GM19467 (cell line): ENCODE measurements at regions not wholly inside any gene's neighbourhood (a gene's known extent, or its start where the extent isn't known, plus 50 kb on each side); places are given as distances from the start of the nearest gene placed in this dataset.
"Not testable (repeated sequence)": the region's sequence is repeated elsewhere in the genome, so short reads cannot be mapped to it uniquely, and the experiment has no call there.

ENCODE experiments used
- ATAC-seq: cut with Tn5 transposase; IDR thresholded peaks from one replicate; pipeline ENCODE4 v1.9.1; 2021; ENCODE audit warnings: mild to moderate bottlenecking, moderate library complexity; ENCODE audit not compliant: unreplicated experiment

DNA sequence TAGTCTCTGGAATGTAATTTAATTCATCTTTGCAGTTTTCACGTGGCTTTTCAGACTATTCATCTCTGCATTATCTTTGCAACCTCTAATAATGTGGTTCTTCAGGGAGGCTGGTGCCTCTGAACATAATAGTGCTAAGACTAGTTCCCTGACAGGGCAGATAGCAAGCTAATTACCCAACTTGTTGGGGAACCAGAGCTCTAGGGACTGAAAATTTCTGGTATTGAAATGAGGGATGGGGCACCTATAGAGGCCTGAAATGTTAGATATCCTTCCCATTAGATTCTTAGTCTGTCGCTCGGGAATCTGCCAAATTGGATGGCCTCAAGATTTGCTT, 693.6 kb upstream of the MAP3K7 start:
- no peak for ATAC-seq

DNA sequence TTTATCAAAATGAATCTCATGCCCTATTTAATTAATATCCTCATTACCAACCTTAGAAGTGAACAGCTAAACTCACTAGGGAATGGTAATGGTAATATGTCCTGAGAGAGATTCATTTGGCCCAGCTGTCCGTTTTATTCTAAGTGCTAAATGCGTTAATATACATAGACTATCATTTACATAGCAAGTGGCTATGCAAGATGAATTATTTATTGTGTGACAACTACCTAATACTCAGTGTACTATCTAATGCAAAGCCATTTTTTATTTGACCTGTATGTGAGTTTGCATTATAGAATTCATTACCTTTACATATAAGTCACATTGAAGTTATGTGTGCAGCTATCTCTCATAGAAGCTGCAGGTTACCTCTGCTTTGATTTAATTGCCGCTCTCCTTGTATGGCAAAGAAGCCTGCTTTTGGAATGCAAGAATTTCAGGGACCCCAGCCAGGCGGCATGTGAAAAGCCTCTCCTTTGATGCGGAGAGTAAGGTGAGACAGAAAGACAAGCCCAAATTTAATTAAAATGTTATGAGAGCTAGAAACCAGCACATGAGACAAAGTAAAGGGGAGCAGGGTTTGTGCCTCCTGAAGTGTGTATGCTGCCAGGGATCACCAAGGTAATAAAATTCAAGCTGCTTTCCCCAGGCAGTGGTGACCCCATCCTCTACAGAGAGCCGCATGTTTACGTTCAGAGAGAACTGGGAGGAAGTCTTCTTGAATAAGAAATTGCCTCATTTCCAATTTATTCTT, 693.0 kb upstream of the MAP3K7 start:
- ATAC-seq = no peak

DNA sequence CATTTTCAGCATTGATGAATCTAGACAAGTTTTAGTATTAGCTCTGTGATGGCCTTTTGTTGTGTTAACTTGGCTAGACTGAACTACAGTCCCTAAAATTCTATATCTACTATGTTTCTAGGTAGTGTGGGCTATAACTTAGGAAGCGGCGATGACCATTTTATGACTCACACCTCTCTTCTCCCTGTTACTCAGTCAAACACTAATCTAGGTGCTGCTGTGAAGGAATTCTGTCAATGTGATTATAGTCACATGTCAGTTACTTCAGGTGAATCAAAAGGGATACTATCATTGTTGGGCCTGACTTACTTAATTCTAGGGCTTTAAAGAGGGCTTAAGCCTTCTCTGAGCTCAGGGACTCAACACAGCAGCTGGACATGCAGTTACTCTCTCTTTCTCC, 691.5 kb upstream of the MAP3K7 start:
- ATAC-seq = no peak

DNA sequence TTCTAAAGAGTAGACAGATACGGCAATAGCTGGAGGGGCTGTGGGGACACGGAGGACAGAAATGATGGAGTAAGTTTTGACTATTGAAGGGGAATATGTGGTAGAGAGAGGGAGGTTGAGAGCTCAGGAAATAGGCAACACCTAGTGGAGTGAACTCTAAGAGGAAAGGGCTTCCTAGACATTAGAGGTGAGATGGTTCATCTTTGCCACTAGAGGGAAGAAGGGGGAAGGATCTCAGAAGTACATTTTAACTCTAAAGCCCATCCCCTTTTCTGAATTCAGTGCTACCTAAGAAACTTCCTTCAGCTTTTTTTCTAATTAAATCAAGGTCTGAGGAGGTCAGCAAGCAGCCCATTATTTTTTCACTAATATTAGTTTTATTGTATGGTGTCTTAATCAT, 689.4 kb upstream of the MAP3K7 start:
- peak; percentile 58 for ATAC-seq

DNA sequence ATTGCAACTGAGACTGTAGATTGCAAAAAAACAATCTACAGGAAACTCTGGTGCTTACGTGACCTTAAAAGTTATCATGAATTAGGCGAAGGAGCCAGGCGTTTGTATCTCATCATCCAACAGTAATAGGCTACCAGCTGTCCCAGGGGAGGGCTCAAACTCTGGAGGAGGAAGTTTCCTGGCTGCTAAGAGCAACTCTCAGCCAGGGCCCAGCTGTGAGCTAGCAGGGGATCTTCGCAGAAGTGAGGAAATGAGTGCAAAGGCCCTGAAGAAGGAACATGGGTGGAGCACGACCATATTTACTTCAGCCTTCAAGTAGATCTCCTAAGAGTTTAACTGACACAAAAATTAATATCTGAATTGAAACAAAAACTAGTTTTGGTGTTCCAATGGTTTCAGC, 686.9 kb upstream of the MAP3K7 start:
- no peak for ATAC-seq

DNA sequence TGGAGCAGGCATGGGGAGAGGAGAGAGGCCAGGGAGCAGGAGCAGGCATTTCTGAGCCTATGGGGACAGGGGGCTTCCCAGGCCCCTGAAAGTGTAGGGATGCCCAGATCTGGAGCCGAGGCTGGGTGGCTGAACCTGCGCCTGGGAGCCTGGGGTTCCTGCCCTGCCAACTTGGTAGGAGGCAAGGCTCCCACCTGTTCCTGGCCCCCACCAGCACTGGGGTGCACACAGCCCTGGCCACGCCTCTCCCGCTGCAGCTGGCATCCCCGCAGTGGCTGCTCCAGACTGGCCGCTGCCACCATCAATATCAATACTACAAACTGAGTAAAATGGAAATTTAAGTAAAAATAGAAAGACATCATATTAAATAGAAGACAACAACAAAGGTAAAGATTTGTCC, 684.9 kb upstream of the MAP3K7 start:
- no peak for ATAC-seq

DNA sequence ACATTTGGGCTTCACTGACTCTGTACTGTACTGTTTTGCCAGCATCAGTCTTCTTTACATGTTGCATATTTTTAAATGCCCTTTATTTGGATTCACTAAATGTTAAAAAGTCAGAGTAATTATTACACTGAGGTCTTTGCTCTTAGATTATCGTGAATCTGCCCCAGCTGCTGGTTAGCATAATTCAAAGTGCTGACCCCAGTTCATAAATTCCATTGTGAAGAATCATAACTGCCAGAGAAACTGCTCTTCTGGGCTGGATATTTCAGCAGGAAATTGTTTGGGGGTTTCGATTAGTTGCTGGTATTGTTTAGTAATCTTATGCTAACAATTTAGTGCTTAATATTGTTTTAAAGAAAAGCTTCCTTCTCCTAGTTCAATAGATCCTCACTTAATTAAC, 682.1 kb upstream of the MAP3K7 start:
- no peak for ATAC-seq

DNA sequence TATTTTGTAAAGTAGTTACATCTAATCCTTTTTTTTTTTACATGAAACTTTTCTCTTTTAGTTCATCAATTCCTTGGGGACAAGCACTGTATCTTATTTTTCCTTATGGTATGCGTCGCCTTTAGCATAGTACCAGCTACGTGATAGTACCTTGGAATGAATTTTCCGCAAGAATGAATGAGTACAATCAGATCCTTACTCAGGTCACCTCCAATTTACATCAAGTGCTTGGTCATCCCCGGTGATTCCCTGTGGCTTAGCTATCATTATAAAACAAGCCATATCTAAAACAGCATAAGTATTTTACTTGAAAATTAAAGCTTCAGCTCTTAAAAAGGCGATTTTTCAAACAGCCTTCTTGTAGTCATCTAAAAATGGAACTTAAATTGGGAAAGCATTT, 680.4 kb upstream of the MAP3K7 start:
- no peak for ATAC-seq

DNA sequence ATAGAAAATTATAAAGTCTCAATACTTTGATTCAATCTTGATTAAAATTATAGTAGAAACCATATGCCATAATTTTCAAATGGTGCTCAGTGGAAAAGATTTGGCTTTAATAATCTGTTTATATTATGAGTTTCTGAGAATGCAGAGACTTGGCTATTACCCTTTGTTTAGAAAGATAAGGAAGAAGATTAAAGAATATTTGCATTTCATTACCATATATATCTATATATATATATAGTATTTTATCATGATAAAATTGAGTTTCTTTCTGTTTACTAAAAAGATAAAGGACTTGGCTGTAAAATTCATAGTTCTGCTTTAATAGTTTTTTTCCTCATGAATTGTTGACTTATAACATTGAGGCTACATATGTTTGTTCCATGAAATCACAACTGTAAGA, 679.3 kb upstream of the MAP3K7 start:
- no peak for ATAC-seq

DNA sequence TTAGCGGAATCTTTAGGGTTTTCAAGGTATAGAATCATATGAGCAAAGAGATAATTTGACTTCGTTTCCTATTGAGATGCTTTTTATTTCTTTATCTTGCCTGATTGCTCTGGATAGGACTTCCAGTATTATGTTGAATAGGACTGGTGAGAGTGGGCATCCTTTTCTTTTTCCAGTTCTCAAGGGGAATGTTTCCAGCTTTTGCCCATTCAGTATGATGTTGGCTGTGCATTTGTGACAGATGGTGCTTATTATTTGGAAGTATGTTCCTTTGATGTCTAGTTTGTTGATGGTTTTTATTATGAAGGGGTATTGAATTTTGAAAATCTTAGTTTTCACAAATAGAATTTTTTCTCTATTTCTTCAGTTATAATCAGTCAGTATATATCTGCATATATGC, 656.6 kb upstream of the MAP3K7 start:
- no peak for ATAC-seq

DNA sequence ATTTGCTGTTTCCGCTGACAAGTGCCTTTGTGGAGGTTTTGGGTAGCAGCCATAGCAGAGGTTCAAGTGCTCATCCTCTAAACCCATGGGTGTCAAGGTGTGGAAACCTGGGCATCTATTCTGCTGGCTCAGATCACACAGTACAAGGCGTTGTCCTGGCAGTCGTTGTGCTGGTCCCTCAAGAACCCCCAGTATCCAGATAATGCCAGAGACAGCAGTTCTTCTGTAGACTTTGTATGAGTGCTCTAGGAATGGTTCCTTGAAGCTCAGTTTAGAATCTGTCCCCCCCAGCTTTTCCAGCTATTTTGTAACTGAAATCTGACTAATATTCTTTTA, 655.7 kb upstream of the MAP3K7 start:
- no peak for ATAC-seq

DNA sequence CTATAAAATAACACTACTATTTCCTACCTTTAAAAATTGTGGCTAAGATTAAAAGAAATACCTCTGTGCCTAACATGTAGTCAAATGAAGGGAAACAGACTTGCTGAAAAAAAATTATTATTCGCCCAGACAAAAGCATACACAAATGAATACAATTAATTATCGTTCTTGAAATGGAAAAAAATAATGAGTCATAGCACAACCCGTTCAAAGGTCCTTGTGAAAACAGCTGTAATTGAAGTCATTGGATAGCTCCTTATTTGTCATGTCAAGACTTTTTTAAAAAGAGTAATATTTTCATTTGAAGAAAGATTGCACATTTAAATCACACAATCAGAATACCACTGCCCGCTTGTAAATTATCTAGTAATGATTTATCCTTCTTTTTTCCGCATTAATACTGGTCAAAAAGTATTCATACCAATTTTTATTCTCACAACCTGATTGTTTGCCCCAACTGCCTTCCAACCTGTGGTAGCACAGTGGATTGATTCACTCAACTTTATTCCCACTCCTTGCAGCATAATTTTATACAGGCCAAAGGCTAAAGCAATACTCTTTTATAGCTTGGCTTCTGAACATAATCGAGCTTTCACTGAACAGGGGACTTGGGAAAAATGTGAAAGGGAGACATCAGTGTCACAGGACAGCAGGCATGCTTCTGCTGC, 655.2 kb upstream of the MAP3K7 start:
- ATAC-seq = no peak

DNA sequence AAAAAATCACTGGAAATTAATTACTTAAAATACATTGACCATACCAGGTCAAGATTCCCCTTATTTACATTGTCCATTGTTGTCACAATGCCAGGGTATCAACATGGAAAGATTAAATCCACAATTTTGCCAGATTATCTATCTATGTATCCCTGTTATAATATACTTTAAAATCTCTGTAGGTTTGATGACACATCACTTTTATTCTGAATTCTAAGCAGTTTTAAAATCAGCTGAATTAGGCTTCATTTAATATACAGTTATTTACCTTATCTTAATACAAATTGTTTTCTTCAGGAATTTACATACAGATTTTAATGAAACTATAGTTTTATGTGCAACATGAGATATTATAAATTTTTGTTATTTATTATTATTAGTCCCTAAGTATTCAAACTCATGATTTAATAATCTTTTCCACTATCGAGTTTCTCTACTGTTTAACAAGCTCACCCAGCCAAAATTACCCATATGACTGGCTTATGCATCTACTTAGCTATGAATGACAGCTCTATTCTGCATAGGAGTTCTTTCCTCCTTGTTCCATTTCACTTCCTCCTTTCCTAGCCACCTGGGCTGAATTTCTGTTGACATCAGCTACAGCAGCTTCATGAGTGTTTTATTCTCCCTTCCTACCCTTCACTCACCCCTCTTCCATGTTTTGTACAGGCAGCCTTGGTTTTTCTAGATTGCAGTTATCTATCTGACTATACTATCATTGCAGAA, 654.2 kb upstream of the MAP3K7 start:
- ATAC-seq = no peak

DNA sequence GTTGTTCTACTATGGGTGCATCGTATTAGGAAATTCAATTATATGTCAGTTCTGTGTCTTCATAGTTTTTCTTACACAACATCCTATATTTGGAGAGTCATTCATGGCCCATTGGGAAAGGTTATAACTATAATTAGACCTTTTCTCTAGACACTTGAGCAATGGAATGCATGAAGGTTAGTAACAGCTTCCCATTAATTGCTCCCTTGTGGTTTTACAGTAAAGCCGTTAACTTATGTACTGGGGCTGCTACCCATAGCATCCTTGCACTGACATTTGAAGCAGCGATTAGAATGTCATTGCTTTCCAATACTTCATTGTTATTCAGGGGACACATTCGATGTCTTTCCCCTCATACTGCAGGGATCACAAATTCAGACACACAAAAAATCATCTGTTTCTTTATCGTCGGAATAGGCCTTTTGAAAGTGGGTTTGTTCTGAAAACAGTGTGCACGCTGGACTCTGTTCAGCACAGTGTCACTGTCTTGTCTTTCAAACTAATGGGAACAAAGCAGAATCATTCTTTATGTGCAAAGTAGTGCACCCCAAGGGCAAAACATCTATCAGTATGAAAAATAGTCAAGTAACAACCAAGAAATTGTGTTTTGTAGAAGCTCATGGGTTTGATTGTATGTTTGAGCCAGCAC, 634.3 kb upstream of the MAP3K7 start:
- no peak for ATAC-seq

DNA sequence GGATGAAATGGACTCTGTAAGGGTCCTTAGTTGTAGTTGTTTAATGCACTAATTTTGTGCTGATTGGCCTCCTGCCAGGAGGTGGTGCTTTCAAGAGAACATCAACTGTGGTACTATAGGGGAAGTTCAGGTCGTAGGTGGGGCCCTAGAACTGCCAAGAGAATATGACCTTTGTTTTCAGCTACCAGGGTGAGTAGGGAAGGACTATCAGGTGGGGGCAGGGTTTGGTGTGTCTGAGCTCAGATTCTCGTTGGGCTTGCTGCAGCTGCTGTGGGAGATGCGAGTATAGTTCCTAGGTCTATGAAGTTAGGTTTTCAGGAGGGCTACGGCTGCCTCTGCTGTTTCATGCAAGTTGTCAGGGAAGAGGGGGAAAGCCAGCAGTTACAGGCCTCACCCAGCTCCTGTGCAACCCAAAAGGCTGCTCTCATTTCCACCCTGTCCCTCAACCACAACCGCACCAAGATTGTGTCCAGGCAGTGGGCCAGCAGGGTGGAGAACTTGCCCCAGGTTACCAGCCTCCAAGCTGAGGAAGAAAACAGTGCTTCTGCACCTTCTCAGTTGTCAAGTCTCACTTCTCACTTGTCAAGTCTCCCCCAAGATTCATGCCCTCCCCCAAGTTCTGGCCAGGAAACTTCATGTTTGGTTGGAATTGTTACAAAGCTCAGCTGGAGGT, 626.5 kb upstream of the MAP3K7 start:
- no peak for ATAC-seq

DNA sequence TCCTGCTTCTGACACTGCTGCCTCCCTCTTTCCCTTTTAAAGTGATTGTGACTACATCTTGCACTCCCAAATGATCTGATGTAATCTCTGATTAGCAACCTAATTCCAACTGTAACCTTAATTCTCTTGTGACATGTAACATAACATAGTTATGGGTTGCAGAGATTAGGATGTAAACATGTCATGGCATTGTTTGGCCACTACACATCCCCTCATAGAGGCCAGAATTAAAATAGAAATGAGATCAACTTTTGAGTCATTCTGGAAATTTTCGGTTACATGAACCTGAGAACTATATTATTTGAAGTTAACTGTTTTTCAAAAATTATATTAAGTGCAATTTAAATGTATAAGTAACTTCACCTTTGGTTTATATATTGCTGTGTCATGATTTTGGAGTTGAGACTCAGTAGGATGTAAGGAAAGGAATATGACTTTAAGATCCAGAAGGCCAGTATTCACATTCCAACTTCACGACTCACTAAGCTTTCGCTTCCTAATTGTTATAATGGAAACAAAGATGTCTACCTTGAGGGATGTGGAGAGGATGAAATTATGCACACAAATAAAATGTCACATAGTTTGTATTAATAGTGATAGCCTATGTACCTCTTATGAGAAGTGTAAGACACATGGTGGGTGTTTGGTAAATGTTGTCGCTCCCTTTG, 611.9 kb upstream of the MAP3K7 start:
- no peak for ATAC-seq

DNA sequence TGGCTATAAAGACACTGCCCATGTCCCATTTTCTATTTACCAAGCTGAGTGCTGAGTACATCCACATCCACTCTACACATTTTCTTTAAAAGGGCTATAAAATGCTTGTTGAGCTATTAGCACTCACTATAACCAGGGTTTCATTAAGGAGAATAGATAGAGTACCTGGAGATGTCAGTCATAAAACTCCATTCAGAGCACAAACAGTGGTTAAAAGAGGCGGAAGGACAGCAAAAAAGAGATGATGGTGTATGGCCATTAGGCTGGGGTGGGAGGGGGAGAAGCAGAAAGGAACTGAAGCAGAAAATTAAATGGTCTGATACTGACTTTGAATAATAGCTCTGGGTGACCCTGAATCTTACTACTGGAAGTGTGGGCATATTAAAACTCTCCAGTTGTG, 609.9 kb upstream of the MAP3K7 start:
- no peak for ATAC-seq

DNA sequence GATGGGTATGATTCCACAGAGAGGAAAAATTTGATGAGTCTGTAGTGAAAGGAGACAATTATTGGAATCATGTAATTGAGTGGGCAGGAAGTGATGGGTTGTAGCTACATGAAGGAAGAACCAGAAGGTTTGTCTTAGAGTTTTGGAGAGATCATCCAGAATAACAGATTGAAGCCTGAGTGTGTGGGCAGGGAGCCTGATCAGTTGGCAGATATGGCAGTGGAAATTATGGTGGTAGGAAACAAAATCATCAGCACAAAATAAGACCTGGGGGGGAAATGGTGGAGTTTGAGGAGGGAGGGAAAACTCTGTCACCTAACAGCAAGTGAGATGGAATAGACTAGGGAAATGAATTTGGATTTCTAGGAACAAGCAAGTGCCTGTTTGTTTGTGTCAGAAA, 606.6 kb upstream of the MAP3K7 start:
- ATAC-seq = no peak

DNA sequence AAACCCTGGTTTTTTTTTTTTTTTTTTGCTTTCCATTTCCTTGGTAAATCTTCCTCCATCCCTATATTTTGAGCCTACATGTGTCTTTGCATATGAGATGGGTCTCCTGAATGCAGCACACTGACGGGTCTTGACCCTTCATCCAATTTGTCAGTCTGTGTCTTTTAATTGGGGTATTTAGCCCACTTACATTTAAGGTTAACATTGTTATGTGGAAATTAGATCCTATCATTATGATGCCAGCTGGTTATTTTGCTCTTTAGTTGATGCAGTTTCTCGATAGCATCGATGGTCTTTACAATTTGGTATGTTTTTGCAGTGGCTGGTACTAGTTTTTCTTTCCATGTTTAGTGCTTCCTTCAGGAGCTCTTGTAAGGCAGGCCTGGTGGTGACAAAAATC, 603.2 kb upstream of the MAP3K7 start:
- ATAC-seq = not testable (repeated sequence)

DNA sequence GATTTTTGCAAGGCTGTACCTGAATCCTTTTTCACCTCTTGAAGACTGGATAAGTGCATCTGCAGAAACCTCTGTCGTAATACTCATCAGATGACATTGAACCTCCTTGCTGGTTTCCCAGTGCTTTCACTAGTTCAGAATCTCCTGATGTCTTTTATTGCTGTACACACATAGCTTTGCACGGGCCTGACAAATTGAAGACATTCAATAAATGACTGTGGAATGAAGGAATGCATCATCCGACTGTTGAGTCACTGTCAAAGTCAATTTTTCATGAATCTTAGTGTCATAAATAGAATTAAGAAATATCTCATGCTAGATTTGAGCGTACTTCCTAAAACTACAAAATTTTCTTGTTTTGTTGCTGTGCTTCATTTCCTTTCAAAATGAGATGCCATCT, 598.2 kb upstream of the MAP3K7 start:
- no peak for ATAC-seq

DNA sequence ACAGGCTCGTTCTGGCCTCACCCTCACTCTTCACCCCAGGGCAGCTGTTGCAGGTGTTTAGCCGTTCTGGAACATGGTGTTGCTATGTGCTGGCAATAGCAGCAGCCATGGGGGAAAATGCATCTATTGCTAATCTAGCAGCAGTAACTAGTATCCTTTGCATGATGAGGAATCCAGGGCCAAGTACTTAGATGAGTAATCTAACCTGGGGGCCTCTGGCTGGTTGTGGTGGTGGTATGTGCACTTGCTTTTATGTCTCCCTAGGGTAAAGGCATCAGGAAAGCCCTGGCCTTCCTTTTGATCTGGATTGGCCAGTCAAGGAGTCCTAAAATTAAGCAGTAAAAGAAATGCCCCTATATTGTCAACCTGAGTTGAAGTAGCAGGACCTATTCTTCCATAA, 594.5 kb upstream of the MAP3K7 start:
- ATAC-seq = no peak
